Activated CD8-positive, alpha-beta T cell treated with anti-CD3 and anti-CD28 coated beads for 36 hours (primary cell): ENCODE measurements at regions not wholly inside any gene's neighbourhood (a gene's known extent, or its start where the extent isn't known, plus 50 kb on each side); places are given as distances from the start of the nearest gene placed in this dataset.

Source experiments
- ATAC-seq: fragments of 200-7000 bp; cut with Tn5 transposase; one replicate; pipeline ENCODE4 v1.10.0; 2021; ENCODE audit warnings: mild to moderate bottlenecking, moderate library complexity
- CTCF ChIA-PET: fragments of 350-600 bp; sonication (Branson Sonifier 250); formaldehyde crosslinking; loops from one replicate; lab custom pipeline; 2021; ENCODE audit warnings: antibody characterized with exemption; lab: Charles Lee
- POLR2A ChIA-PET: fragments of 350-600 bp; sonication (Branson Sonifier 250); formaldehyde crosslinking; loops from one replicate; lab custom pipeline; 2021; ENCODE audit warnings: antibody characterized with exemption; lab: Charles Lee
- DNase-seq: peaks from one replicate; pipeline ENCODE4 v3.0.0-alpha.2; 2020
- H3K27ac Mint-ChIP-seq: one replicate; pipeline ENCODE4 v1.8.0; 2021; ENCODE audit warnings: mild to moderate bottlenecking, mixed read lengths
- H3K27me3 Mint-ChIP-seq: one replicate; pipeline ENCODE4 v1.8.0; 2021; ENCODE audit warnings: mixed read lengths
- H3K36me3 Mint-ChIP-seq: one replicate; pipeline ENCODE4 v1.8.0; 2021; ENCODE audit warnings: low read depth, mixed read lengths
- H3K4me1 Mint-ChIP-seq: one replicate; pipeline ENCODE4 v1.8.0; 2021; ENCODE audit warnings: low read depth, mixed read lengths
- H3K4me3 Mint-ChIP-seq: one replicate; pipeline ENCODE4 v1.8.0; 2021; ENCODE audit warnings: mild to moderate bottlenecking, moderate library complexity, mixed read lengths
- H3K9me3 Mint-ChIP-seq: one replicate; pipeline ENCODE4 v1.8.0; 2021; ENCODE audit warnings: mixed read lengths
- CTCF ChIP-seq: fragments of 200-600 bp; IDR thresholded peaks from one replicate; pipeline ENCODE4 v1.8.0; 2022; ENCODE audit warnings: antibody characterized with exemption, mild to moderate bottlenecking
- intact Hi-C: fragments of 100-400 bp; cut with micrococcal nuclease; formaldehyde crosslinking; loops from one replicate; pipeline ENCODE4 v1.10.0; 2022

- intact Hi-C loops: no loop called here
- no peak for ATAC-seq
- H3K36me3 Mint-ChIP-seq: no peaks in the 10 kb centered on the region
- POLR2A ChIA-PET: interaction anchor here (0.9 kb wide), 1 partner anchor 134 kb away, joined by 3 read pairs; no protein-coding TSS in a partner anchor
- peaks cover 2% of the 10 kb centered on the region for H3K9me3 Mint-ChIP-seq
- no peak for TF ChIP-seq CTCF
- DNase-seq: no peak
- CTCF ChIA-PET: interaction anchor here (1.0 kb wide), 2 partner anchors 56 to 149 kb away, joined by 3 to 5 read pairs; no protein-coding TSS in a partner anchor
- H3K4me1 Mint-ChIP-seq: peaks cover under 1% of the 10 kb centered on the region
- H3K4me3 Mint-ChIP-seq: no peak overlapping the region
- H3K27me3 Mint-ChIP-seq: peaks cover 3% of the 10 kb centered on the region
- H3K27ac Mint-ChIP-seq: no peak overlapping the region
Observed at GRCh38 chr17:56648321-56648720, 54.8 kb downstream of the NOG start.

- Mint-ChIP-seq H3K36me3 (no peaks in the 10 kb centered on the region), H3K4me3 (no peak overlapping the region), H3K9me3 (peaks cover 2% of the 10 kb centered on the region), H3K27me3 (peaks cover 3% of the 10 kb centered on the region), H3K27ac (no peak overlapping the region), H3K4me1 (peaks cover 5% of the 10 kb centered on the region)
- ChIA-PET POLR2A (no interaction called here), CTCF (interaction anchor here (1.0 kb wide), 1 partner anchor 149 kb away, joined by 5 read pairs; no protein-coding TSS in a partner anchor)
- no peak for ATAC-seq
- intact Hi-C loops: no loop called here
- DNase-seq: no peak
- TF ChIP-seq CTCF: no peak
Observed at GRCh38 chr17:56648806-56649205, 55.3 kb downstream of the NOG start.

GRCh38 chr17:56652628-56653027, 59.1 kb downstream of the NOG start:
- Mint-ChIP-seq H3K9me3 (peaks cover 2% of the 10 kb centered on the region), H3K27ac (no peak overlapping the region), H3K4me3 (no peak overlapping the region), H3K27me3 (no peaks in the 10 kb centered on the region), H3K4me1 (peaks cover 6% of the 10 kb centered on the region), H3K36me3 (no peaks in the 10 kb centered on the region)
- ATAC-seq (no peak), DNase-seq (no peak)
- POLR2A ChIA-PET: interaction anchor here (0.6 to 0.7 kb wide), 2 partner anchors 128 to 201 kb away, joined by 3 to 4 read pairs; no protein-coding TSS in a partner anchor
- CTCF ChIA-PET: interaction anchor here (1.0 to 2.6 kb wide), 7 partner anchors 8 to 153 kb away, joined by 3 to 12 read pairs (median 8); partner anchors contain the start of gene NOG
- intact Hi-C loops: no loop called here
- TF ChIP-seq CTCF: no peak

DNA sequence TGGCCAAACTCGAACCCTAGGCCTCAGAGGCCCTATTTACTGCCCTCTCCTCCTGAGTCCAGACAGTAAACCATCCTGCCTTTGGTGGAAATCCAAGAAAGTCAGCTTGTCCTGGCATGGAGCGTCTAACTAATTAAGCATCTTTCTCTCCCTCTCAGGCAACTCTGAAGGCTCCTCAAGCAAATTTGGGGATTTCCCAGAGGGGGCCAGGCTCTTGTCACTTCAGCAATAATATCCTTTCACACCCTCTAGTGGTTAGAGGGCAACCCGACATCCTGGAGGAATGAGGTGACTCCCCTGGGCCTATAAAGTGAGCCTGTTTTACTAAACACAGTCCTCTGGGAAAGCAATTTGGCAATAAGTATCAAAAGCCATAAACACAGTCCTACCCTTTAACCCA, 60.4 kb downstream of the NOG start:
- ChIA-PET CTCF (interaction anchor here (0.6 to 2.6 kb wide), 16 partner anchors 9 to 171 kb away, joined by 3 to 15 read pairs (median 4); partner anchors contain the start of gene NOG), POLR2A (no interaction called here)
- H3K36me3 Mint-ChIP-seq: no peaks in the 10 kb centered on the region
- no peak overlapping the region for H3K4me3 Mint-ChIP-seq
- DNase-seq: peak; percentile 86
- H3K4me1 Mint-ChIP-seq: peaks cover 6% of the 10 kb centered on the region
- H3K9me3 Mint-ChIP-seq: peaks cover 2% of the 10 kb centered on the region
- peak; percentile 74 for TF ChIP-seq CTCF
- peak; percentile 99 for ATAC-seq
- H3K27ac Mint-ChIP-seq: peak overlapping the region; percentile 8
- H3K27me3 Mint-ChIP-seq: no peaks in the 10 kb centered on the region
- intact Hi-C loops: loop anchor here (1.0 kb wide), 1 partner anchor 61 kb away; the partner anchor contains the start of gene NOG

DNA sequence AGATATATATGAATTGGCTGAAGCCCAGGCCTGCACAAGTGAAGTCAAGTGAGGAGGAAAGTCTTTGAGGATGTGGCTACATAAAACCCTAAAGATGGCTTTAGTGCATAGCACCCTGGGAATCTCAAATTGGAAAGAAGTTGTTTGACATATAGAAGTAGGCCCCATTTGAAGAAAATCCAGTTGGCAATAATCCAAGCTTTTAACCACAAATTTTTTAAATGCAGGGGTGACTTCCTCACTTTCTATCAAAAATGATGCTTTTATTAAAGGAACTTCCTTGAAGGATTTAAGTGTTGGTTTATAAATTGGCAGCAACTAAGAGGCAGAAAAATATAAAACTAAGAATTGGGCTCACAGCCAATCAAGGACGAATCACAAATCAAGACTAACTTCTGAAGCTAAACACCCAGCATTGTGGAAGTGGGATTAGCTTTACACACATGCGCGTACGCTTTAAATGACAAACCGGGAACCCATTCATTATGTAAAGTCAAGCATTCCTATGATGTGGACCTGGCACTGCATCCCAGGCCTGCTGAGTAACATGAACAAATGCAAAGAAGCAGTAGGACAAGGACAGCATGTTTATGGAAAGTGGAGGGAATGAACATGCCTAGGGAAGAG, 63.3 kb downstream of the NOG start:
- CTCF ChIA-PET: interaction anchor here (1.5 to 2.3 kb wide), 7 partner anchors 21 to 159 kb away, joined by 3 to 9 read pairs (median 6); no protein-coding TSS in a partner anchor
- H3K4me1 Mint-ChIP-seq: peaks cover 6% of the 10 kb centered on the region

More for the DNA sequence above, 63.3 kb downstream of the NOG start:
- no peak for ATAC-seq
- TF ChIP-seq CTCF: no peak
- POLR2A ChIA-PET: no interaction called here
- no peak overlapping the region for H3K27ac Mint-ChIP-seq
- DNase-seq: no peak
- H3K9me3 Mint-ChIP-seq: no peaks in the 10 kb centered on the region
- intact Hi-C loops: no loop called here
- H3K27me3 Mint-ChIP-seq: no peaks in the 10 kb centered on the region
- H3K36me3 Mint-ChIP-seq: no peaks in the 10 kb centered on the region
- no peak overlapping the region for H3K4me3 Mint-ChIP-seq
